PC-3 (cell line): ENCODE measurements at regions not wholly inside any gene's neighbourhood (a gene's known extent, or its start where the extent isn't known, plus 50 kb on each side); places are given as distances from the start of the nearest gene placed in this dataset.
A peak's percentile ranks its signal among the peaks of the same experiment; 100 is the strongest.

ENCODE experiments used
- ATAC-seq: fragments of 200-7000 bp; cut with Tn5 transposase; 2 replicates; pipeline ENCODE4 v1.9.1; 2020; ENCODE audit warnings: mild to moderate bottlenecking, moderate library complexity
- BruUV-seq: library from RNA; stranded (reverse); fragments of 400-500 nt; replicated peaks from 2 replicates; lab custom pipeline; 2021; lab: Mats Ljungman, UMichigan
- CTCF ChIA-PET: fragments of 300-600 bp; sonication (Branson Sonifier 250); formaldehyde crosslinking; loops from one replicate; lab custom pipeline; 2022; ENCODE audit warnings: antibody characterized with exemption; lab: Charles Lee
- POLR2A ChIA-PET: fragments of 300-600 bp; sonication (Branson Sonifier 250); formaldehyde crosslinking; loops from one replicate; lab custom pipeline; 2022; ENCODE audit warnings: antibody characterized with exemption; ENCODE audit not compliant: unreplicated experiment; lab: Charles Lee
- DNase-seq: peaks from one replicate; pipeline ENCODE4 v3.0.0-alpha.2; 2015
- H2AFZ ChIP-seq: fragments of 300-600 bp; sonication (generic); 2 replicates; pipeline ENCODE4 v1.6.0; 2016; ENCODE audit warnings: antibody characterized with exemption, low read length
- H3F3A ChIP-seq: fragments of 300-600 bp; sonication (generic); one replicate; pipeline ENCODE4 v1.6.0; 2017; ENCODE audit warnings: antibody characterized with exemption, low read length, control low read depth, mild to moderate bottlenecking; ENCODE audit not compliant: unreplicated experiment
- H3K27ac ChIP-seq: fragments of 300-600 bp; sonication (generic); 2 replicates; pipeline ENCODE4 v1.5.1; 2016; ENCODE audit warnings: mild to moderate bottlenecking, low read length
- H3K27me3 ChIP-seq: fragments of 300-600 bp; sonication (generic); 2 replicates; pipeline ENCODE4 v1.6.1; 2016; ENCODE audit warnings: low read length, mixed read lengths
- H3K36me3 ChIP-seq: fragments of 300-600 bp; sonication (generic); 2 replicates; pipeline ENCODE4 v1.6.1; 2016; ENCODE audit warnings: low read depth, mixed run types, low read length, mixed read lengths
- H3K4me1 ChIP-seq: fragments of 300-600 bp; sonication (generic); 2 replicates; pipeline ENCODE4 v1.5.1; 2016; ENCODE audit warnings: low read length; ENCODE audit not compliant: insufficient read depth
- H3K4me2 ChIP-seq: fragments of 300-600 bp; sonication (generic); 2 replicates; pipeline ENCODE4 v1.6.0; 2016; ENCODE audit warnings: low read length
- H3K4me3 ChIP-seq: fragments of 300-600 bp; sonication (generic); 2 replicates; pipeline ENCODE4 v1.5.1; 2016; ENCODE audit warnings: mild to moderate bottlenecking, low read length, mixed read lengths
- H3K79me2 ChIP-seq: fragments of 300-600 bp; sonication (generic); 2 replicates; pipeline ENCODE4 v1.6.1; 2017; ENCODE audit warnings: low read length, mixed read lengths
- H3K9ac ChIP-seq: fragments of 300-600 bp; sonication (generic); 2 replicates; pipeline ENCODE4 v1.6.0; 2016; ENCODE audit warnings: mild to moderate bottlenecking, low read length
- H3K9me2 ChIP-seq: fragments of 300-600 bp; sonication (generic); replicated peaks from 2 replicates; pipeline ENCODE4 v1.6.1; 2016; ENCODE audit warnings: mixed run types, low read length, mixed read lengths
- H3K9me3 ChIP-seq: fragments of 300-600 bp; sonication (generic); 2 replicates; pipeline ENCODE4 v1.6.1; 2016; ENCODE audit warnings: low read length, mixed read lengths
- H4K20me1 ChIP-seq: fragments of 300-600 bp; sonication (generic); 2 replicates; pipeline ENCODE4 v1.6.1; 2016; ENCODE audit warnings: low read length, mixed read lengths
- CTCF ChIP-seq: fragments of 300-600 bp; sonication (generic); conservative IDR thresholded peaks from 2 replicates; pipeline ENCODE4 v1.5.1; 2017; ENCODE audit warnings: antibody characterized with exemption, low read depth, mild to moderate bottlenecking, low read length
- EZH2 ChIP-seq: fragments of 300-600 bp; sonication (generic); IDR thresholded peaks from one replicate; pipeline ENCODE4 v1.6.1; 2017; ENCODE audit warnings: antibody characterized with exemption, mild to moderate bottlenecking, low read length; ENCODE audit not compliant: unreplicated experiment
- EZH2phosphoT487 ChIP-seq: fragments of 300-600 bp; sonication (generic); IDR thresholded peaks from 2 replicates; pipeline ENCODE4 v1.6.1; 2018; ENCODE audit warnings: mild to moderate bottlenecking, antibody characterized with exemption, low read length, borderline replicate concordance
- intact Hi-C: fragments of 100-400 bp; cut with micrococcal nuclease; formaldehyde crosslinking; loops from 2 replicates; pipeline ENCODE4 v1.9.0; 2023

- POLR2A ChIA-PET: no interaction called here
- no peak for TF ChIP-seq EZH2phosphoT487
- no peak for TF ChIP-seq EZH2
- TF ChIP-seq CTCF: no peak
- Histone ChIP-seq H3K9ac (no peak overlapping the region), H3K27ac (no peak overlapping the region), H3K9me3 (no peaks in the 10 kb centered on the region), H3K4me2 (no peak overlapping the region), H3K36me3 (no peaks in the 10 kb centered on the region), H3K4me1 (no peaks in the 10 kb centered on the region), H3K4me3 (no peak overlapping the region), H4K20me1 (no peaks in the 10 kb centered on the region), H3K79me2 (no peaks in the 10 kb centered on the region), H3K27me3 (no peaks in the 10 kb centered on the region), H3K9me2 (no peaks in the 10 kb centered on the region), H3F3A (no peaks in the 10 kb centered on the region), H2AFZ (no peak overlapping the region)
- ATAC-seq (no peak), DNase-seq (no peak)
- CTCF ChIA-PET: no interaction called here
- intact Hi-C loops: no loop called here
- BruUV-seq: no TSS peak
Measured at GRCh38 chrY:11293392-11293791, 1407.6 kb upstream of the USP9Y start.

- CTCF ChIA-PET: no interaction called here
- no TSS peak for BruUV-seq
- no peaks in the 10 kb centered on the region for H3F3A ChIP-seq
Measured at GRCh38 chrY:11334151-11334550, 1366.9 kb upstream of the USP9Y start.

More at GRCh38 chrY:11334151-11334550, 1366.9 kb upstream of the USP9Y start:
- H3K4me2 ChIP-seq: no peak overlapping the region
- no peaks in the 10 kb centered on the region for H3K27me3 ChIP-seq
- no peaks in the 10 kb centered on the region for H3K79me2 ChIP-seq
- POLR2A ChIA-PET: no interaction called here
- H2AFZ ChIP-seq: no peak overlapping the region
- no peak overlapping the region for H3K9ac ChIP-seq
- TF ChIP-seq EZH2 (no peak), EZH2phosphoT487 (no peak), CTCF (no peak)
- no peaks in the 10 kb centered on the region for H4K20me1 ChIP-seq
- ATAC-seq (no peak), DNase-seq (peak; percentile 1)
- no peak overlapping the region for H3K27ac ChIP-seq
- H3K4me1 ChIP-seq: no peaks in the 10 kb centered on the region
- intact Hi-C loops: no loop called here
- H3K4me3 ChIP-seq: no peak overlapping the region
- no peaks in the 10 kb centered on the region for H3K9me3 ChIP-seq
- H3K36me3 ChIP-seq: no peaks in the 10 kb centered on the region
- H3K9me2 ChIP-seq: no peaks in the 10 kb centered on the region
